ENCODE measurements at regions not wholly inside any gene's neighbourhood (a gene's known extent, or its start where the extent isn't known, plus 50 kb on each side); places are given as distances from the start of the nearest gene placed in this dataset.

DNA sequence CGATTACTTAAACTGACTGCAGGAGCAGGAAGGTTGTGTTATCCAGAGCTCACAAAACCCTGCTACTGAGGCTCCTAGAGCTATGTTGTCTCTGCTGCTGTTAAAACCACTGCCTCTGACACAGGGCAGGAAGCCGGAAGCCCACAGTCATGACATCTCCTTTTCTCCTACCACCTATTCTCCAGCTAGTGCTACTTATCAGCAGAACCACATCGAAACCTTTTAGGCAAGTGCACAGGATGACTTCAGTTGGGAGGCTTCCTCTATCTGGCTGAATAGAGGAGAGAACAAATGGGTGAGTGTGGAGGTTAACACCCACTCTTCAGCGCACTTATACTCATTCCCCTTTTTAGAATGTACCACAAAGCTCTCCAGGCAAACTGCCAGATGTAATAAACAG lies 638.0 kb downstream of the OTOL1 start:
- intact Hi-C loops (cut with DNase I) = no loop called here
- ATAC-seq = no peak
- DNase-seq (ENCODE audit: missing footprints) = no peak

DNA sequence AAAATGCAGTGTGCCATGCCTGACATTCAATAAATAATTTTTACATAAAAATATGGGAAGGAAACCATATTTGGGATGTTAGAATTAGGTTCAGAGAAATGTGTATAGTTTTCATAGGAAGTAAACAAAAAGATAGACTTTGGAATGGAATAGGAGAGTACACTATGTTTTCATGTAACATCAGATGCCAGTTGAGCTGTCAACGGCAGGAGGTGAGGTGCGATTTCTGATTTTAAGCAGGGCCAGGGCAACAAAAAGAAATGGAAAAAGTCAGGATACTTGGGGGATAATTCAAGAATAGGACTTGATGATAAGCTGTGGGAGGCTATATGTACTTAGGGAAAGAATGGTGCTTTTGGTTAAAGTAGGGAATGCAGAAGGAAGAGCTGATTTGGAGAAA lies 639.5 kb downstream of the OTOL1 start:
- ATAC-seq (no peak), DNase-seq (ENCODE audit: missing footprints) (no peak)
- intact Hi-C loops (cut with DNase I) = loop anchor here (5.0 kb wide), 1 partner anchor 56 kb away; no protein-coding TSS in a partner anchor

DNA sequence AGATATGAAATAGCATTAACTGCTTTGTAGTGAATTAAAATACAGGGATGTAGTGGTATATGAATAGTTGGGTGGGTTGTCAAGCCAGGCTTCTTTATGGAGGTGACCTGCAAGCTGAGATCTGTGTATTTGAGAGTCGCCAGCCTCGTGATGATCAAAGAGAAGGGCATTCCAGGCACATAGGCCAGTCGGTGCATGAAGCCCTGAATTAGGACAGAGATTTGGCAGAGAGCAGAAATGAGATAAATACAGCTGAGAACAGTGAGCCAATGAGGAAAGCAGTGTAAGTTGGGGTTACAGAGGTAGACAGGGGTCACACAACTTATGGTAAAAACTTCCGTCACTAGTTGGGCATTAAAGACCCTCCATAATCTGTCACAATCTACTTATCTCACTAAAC lies 641.9 kb downstream of the OTOL1 start:
- peak; percentile 93 for ATAC-seq
- DNase-seq (ENCODE audit: missing footprints) = no peak

DNA sequence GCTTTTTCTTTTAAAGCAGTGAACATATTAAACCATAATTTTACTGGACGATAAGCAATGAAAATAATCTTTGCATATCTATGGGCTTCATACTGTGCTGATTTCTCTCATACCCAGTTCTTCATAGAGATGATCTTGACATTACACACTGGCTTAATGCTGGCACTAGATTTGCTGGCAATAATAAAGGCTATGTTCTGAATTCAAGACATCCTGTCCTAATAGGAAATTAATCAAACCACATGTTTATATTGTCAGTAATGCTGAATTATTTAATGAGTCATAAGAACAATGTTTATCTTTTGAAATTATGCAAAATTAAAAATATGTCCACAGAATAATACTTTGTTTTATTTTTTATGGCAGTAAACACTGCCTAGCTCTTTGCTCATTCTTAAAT lies 643.2 kb downstream of the OTOL1 start:
- DNase-seq (ENCODE audit: missing footprints) (no peak), ATAC-seq (no peak)
- intact Hi-C loops (cut with DNase I) = loop anchor here (5.0 kb wide), 1 partner anchor 52 kb away; no protein-coding TSS in a partner anchor

More for the DNA sequence above, 641.9 kb downstream of the OTOL1 start:
- intact Hi-C loops (cut with DNase I) = loop anchor here (5.0 kb wide), 1 partner anchor 54 kb away; no protein-coding TSS in a partner anchor

DNA sequence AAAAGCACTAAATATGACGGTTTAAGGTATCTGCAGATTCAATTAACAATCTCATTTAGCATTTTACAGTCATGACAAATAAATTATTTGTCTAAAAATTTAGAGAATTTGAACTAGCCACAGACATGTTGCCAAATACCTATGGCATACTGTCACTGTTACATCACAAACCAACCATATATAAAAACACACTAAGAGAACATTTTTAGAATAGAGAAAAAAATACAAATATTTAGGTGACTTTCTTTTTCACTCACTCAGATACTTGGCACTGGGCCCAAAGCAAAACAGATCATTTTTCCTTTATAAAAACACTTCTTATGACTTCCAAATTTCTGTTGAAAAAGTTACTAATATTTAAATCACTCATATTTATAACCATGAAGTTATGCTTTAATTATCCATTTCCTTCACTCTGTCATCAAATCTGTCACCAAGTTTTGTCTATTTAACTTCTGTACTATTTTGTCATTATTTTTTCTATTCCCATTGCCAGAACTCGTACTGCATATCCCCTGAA lies 644.7 kb downstream of the OTOL1 start:
- ATAC-seq (no peak), DNase-seq (ENCODE audit: missing footprints) (no peak)
- intact Hi-C loops (cut with DNase I) = no loop called here

DNA sequence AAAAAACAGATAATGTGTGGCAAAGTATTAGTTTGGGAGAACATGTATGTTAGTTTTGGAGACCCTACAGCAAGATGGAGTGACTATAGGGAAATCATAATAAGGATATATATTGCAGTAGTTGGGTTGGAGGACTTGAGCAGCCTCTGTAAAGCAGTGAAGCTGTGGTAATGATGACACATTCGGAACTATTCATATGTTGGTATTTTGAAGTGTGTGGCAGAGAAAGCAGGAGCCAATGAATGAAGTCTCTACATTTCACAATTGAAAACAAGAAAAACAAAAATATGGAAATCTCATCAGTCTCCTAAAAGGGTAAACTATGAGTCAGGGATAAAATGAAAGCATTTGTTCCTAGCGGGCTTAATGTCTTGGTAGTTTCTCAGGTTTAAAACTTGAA lies 645.9 kb downstream of the OTOL1 start:
- ATAC-seq = no peak
- intact Hi-C loops (cut with DNase I) = no loop called here
- no peak for DNase-seq (ENCODE audit: missing footprints)

DNA sequence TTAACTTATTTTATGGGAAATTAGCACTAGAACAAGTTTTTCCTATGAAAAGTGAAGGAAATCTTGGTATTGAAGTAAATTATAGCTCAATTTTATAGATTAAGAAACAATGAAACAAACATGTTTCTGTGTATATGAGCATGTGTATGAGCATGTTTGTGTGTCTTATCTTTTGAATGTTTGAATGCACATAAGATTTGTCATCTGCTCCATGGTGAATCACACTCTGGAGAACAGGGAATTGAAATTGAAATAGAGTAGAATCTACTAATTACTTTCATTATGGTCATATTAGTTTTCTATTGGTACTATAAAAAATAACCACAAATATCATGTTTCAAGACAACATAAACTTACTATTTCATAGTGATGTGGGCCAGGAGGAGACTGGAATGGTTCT lies 646.6 kb downstream of the OTOL1 start:
- DNase-seq (ENCODE audit: missing footprints) = no peak
- no peak for ATAC-seq
- intact Hi-C loops (cut with DNase I) = no loop called here

DNA sequence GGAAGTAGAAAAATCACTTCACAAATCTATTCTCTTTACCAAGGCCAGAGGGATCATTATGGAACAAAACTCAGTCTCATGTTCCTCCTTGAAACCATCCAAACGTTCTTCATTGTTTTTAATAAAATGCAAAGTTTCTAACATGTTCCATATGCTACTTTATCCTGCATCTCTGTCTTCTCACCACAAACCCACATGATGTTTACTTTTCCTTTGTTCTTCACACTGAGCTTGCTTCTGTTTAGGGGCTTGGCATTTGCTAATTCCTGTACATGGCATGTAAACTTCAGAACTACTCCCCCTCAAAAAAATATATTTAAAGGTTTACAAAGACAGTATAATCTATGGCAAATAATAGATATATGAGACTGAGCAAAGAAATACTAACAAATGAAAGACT lies 651.4 kb downstream of the OTOL1 start:
- ATAC-seq (no peak), DNase-seq (ENCODE audit: missing footprints) (no peak)
- intact Hi-C loops (cut with DNase I) = no loop called here

DNA sequence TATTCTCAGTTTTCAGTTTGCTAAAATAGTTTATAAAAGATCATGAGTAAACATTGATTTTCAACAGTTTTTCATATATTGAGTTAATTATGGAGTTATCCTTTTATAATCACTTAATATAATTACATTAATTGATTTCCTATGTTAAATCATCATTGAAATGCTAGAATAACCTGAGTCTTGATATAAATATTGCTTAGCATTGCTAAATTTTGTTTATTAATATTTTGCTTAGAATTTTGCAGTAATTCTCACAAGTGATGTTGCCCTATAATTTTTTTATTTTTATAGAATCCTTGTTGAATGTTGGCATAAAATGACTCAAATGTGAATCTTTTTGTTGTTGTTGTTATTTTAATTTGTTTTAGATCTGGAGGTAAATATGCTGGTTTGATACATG lies 654.2 kb downstream of the OTOL1 start:
- ATAC-seq (no peak), DNase-seq (ENCODE audit: missing footprints) (no peak)
- intact Hi-C loops (cut with DNase I) = no loop called here

DNA sequence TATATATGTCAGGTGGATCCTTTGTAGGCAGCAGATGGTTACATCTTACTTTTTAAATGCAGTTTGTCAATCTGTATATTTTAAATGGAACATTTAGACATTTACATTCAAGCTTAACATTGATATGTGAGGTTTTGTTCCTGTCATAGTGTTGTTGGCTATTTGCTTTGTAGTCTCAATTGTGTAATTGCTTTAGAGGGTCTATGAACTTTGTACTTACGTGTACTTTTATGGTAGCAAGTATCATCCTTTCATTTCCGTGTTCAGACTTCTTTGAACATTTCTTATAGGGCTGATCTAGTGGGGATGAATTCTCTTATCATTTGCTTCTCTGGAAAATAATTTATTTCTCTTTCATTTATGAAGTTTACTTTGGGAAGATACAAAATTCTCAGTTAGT lies 656.0 kb downstream of the OTOL1 start:
- DNase-seq (ENCODE audit: missing footprints) (no peak), ATAC-seq (no peak)
- intact Hi-C loops (cut with DNase I) = no loop called here

DNA sequence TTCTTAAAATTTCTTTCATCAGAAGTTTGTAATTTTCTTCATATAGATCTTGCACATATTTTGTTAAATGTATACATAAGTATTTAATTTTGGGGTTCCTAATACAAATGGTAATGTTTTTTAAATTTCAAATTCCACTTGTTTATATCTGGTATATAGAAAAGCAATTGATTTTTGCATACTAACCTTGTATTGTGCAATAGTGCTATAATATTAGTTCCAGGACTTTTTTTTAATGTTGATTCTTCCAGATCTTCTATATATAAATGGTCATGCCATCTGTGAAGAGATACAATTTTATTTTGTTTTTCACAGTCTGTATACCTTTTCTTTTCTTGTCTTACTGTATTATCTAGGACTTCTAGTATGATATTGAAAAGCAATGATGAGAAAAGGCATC lies 665.0 kb downstream of the OTOL1 start:
- intact Hi-C loops (cut with DNase I) = no loop called here
- ATAC-seq (no peak), DNase-seq (ENCODE audit: missing footprints) (no peak)

DNA sequence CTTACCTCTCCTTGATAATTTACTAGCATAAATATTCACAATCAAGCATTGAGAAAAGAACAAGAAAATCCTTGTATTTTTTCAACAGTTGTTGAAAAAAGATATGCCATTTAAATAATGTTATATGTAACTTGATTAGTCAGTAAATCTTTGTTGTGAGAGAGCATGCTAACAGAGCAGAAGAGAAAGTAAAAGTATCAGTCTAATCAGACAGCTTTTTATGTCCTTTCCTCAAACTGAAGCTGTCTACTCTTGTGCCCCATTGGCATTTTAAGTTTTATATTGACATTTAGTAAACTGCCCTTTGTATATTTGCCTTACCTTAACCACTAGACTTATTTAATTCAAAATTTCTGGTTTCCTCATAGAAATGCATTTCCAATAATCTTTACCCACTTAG lies 668.7 kb downstream of the OTOL1 start:
- ATAC-seq = no peak
- intact Hi-C loops (cut with DNase I) = no loop called here
- DNase-seq (ENCODE audit: missing footprints) = no peak

DNA sequence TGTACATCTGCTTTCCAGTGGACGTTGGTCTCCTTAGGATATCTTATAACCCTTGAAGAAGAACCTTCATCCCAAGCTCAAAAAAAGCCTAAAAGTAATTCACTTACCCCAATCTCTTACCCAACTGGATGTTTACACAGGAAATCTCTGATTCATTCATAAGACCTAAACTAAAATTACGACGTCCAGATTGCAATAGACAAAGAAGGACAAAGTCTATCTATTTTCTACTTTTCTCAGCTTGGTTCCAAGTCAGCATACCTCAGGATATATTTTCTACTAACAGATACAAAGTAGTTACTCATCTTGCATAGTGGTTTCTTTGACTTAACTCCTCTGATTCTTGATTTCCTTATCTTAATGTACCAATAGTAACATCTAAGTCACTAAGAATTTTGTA lies 669.9 kb downstream of the OTOL1 start:
- ATAC-seq (no peak), DNase-seq (ENCODE audit: missing footprints) (no peak)
- intact Hi-C loops (cut with DNase I) = no loop called here

DNA sequence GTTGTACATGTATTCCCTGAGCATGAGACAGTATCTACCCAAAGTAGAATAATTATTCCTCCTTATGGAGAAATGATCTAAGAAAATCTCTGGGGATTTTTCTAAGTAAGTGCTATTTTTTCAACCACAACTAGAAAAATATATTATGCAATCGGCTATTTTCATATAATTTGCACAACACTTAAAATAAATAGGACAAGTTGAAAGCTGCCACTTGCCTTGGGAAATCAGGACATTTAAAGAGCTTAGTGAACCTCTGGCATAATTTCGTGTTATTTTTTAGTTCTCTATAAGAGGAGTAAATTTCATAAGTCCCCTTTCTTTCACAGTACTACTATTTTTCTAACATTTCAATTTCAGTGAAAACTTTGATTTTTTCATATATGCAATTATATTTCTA lies 672.1 kb downstream of the OTOL1 start:
- DNase-seq (ENCODE audit: missing footprints) (no peak), ATAC-seq (no peak)
- intact Hi-C loops (cut with DNase I) = no loop called here

DNA sequence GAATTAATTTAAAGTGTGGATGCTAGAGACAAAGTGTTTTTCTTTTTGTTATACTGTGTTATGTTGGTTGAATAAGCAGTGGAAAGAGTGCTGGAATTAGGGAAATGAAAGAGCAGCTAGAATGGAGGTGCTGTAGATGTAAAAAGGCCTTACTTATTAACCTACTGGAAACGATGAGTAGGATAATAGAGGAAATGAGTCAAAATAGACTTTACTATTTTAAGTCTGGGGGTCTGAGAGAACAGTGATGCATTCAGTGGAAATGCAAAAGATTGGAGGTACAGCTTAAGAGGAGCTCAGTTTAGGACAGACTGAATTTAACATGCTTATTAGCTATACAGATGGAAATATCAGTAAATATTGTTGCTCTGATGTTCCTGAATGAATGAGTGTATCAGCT lies 674.0 kb downstream of the OTOL1 start:
- no peak for DNase-seq (ENCODE audit: missing footprints)
- intact Hi-C loops (cut with DNase I) = no loop called here
- no peak for ATAC-seq

DNA sequence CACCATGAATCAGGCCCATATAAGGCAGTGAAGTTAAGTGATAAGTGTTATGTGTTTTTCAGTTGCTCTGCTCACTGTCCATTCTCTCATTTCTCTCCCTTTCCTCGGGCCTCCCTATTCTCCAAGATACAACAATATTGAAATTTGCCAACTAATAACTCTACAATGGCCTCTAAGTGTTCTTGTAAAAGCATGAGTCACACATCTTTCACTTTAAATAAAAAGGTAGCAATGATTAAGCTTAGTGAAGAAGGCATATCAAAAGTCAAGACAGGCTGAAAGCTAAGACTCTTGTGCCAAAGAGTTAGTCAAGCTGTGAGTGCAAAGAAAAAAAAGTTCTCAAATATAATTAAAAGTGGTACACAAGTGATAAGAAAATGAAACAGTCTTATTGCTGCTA lies 675.4 kb downstream of the OTOL1 start:
- ATAC-seq = no peak
- intact Hi-C loops (cut with DNase I) = no loop called here
- DNase-seq (ENCODE audit: missing footprints) = no peak

DNA sequence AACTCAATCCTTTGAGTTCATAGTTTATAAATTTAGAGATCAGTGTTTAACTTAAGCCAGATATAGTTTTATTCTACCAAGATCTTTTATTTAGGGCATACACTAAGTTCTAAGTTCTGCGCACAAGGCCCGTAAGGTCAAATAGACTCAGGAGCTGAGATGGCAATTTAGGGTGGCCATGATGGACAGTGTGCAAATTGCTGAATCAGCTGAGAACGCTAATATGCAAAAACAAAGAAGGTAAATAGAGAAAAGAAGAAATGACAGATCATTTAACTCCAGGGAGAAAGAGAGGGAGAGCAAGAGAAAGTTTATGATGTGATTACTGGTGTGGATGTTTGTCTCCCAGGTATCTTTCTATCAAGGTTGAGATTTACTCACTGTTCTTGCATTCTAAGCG lies 678.5 kb downstream of the OTOL1 start:
- DNase-seq (ENCODE audit: missing footprints) (no peak), ATAC-seq (no peak)
- intact Hi-C loops (cut with DNase I) = no loop called here

DNA sequence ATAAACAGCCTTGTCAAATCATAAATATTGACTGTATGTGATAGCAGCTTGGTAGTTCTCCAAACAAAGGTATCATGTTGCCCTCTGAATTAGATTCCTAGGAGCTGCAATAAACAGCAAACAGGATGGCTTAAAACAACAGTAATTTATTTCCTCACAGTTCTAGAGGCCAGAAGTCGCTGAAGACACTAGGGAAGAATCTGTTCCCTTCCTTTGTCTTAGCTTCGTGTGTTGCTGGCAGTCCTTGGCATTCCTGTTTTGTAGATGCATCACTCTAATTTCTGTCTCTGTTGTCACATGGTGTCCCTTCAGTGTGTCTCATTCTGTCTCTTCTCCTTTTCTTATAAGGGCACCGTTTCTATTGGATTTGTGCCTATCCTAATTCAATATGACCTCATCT lies 679.3 kb downstream of the OTOL1 start:
- intact Hi-C loops (cut with DNase I) = no loop called here
- no peak for DNase-seq (ENCODE audit: missing footprints)
- ATAC-seq = no peak

DNA sequence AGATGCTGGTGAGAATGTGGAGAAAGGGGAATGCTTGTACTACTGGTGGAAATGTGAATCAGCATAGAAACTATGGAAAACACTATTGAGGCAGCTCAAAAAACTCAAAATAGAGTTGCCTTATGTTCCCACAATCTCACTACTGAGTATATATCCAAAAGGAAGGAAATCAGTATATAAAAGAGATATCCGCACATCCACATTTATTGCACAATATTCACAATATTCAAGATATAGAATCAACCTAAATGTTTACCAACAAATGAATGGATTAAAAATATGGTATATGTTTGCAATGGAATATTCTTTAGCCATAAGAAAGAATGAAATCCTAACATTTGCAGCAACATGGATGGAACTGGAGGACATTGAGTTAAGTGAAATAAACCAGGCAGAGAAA lies 686.8 kb downstream of the OTOL1 start:
- DNase-seq (ENCODE audit: missing footprints) (no peak), ATAC-seq (no peak)
- intact Hi-C loops (cut with DNase I) = no loop called here

DNA sequence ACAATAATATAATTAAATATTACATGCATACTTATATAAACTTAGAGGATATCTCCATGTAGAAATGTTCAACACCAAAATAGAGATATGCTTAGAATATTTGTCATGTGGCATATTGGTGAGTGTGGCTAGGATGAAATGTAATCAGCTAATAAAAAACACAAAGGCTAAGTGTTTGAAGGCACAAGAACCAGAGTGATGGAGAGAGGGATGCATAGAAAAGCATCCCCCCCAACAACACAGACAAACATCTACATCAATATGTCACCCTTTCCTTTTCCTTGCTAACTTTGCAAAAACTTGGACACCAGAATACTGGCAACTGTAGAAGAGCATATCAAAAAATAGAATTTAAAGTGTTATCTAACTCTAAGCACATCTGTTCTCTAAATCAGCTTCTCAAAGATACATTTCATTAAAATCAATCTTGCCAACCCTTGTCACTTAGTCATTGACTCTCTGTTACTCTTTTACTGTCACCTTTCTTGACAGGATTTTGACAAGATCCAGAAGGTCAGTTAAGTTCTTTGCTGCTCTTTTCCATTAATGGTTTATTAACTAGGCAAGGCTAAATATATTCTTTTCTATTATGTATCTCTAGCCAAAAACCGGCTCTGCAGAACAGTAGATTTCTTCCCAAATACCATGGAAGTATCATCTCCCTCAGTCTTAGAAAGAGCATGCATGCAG lies 695.9 kb downstream of the OTOL1 start:
- ATAC-seq (peak; percentile 72), DNase-seq (ENCODE audit: missing footprints) (no peak)
- intact Hi-C loops (cut with DNase I) = loop anchor here (5.0 kb wide), 1 partner anchor 55 kb away; no protein-coding TSS in a partner anchor

All from Right ventricle myocardium inferior (tissue), 1 donor.